Kidney tubule cell (primary cell): ENCODE measurements at regions not wholly inside any gene's neighbourhood (a gene's known extent, or its start where the extent isn't known, plus 50 kb on each side); places are given as distances from the start of the nearest gene placed in this dataset.
A peak's percentile ranks its signal among the peaks of the same experiment; 100 is the strongest.

Source experiments
- DNase-seq: peaks from one replicate; pipeline ENCODE4 v3.0.0-alpha.2; 2018; ENCODE audit warnings: low spot score

- DNase-seq, result no peak
Measured at GRCh38 chr5:112656451-112656850, 81.2 kb upstream of the APC start.

DNA sequence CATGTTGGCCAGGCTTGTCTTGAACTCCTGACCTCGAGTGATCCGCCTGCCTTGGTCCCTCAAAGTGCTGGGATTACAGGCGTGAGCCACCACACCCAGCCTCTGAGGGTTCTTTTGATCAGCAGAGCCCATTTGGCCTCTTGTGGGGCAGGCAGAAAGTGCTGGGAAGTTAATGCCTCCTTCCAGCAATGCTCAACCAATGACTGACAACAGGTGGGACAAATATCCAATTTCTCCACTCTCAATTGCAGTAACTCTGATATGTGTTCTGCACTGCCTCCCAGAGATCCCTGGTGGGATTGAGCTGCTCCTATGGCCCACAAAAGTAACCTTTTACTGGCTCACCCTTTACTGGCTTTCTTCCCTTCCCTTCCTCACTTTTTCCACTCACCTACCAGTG, 79.9 kb upstream of the APC start:
- no peak for DNase-seq

DNA sequence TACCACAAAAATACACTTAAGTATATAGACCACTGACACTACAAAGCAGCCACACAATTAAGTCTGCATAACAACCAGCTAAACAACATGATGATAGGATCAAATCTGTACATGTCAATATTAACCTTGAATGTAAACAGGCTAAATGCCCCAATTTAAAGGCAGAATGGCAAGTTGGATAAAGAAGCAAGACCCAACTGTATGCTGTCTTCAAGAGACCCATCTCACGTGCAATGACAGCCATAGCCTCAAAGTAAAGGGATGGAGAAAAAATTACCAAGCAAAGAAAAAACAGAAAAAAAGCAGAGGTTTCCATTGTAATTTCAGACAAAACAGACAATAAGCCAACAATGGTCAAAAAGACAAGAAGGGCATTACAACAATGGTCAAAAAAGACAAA, 77.3 kb upstream of the APC start:
- DNase-seq, result no peak

- DNase-seq, result no peak
Measured at GRCh38 chr5:112663146-112663545, 74.5 kb upstream of the APC start.

- DNase-seq, result no peak
Measured at GRCh38 chr5:112668016-112668415, 69.7 kb upstream of the APC start.

- DNase-seq, result no peak
Measured at GRCh38 chr5:112668911-112669310, 68.8 kb upstream of the APC start.

GRCh38 chr5:112669328-112669963, 68.2 kb upstream of the APC start:
- no peak for DNase-seq

GRCh38 chr5:112671687-112672086, 66.0 kb upstream of the APC start:
- DNase-seq, result no peak

DNA sequence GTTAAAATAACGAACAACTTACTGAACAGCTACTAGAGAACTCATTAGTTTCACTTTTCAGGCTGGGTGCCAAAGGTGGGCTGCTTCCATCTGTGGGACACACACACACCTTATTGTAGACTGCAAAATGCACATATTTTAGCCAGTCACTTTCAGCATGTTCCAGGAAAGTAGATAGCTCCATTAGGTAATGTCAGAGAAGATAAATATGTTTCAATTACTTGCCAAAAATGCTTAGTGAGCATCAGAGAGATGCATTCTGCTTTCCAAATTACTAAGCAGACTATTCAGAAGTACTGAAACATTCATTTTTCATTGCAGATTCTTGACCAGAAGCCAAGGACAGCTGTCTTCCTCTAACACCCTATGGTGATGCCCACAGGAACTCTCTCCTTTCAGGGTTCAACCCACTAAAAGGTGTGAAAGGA, 56.2 kb upstream of the APC start:
- DNase-seq, result no peak

DNA sequence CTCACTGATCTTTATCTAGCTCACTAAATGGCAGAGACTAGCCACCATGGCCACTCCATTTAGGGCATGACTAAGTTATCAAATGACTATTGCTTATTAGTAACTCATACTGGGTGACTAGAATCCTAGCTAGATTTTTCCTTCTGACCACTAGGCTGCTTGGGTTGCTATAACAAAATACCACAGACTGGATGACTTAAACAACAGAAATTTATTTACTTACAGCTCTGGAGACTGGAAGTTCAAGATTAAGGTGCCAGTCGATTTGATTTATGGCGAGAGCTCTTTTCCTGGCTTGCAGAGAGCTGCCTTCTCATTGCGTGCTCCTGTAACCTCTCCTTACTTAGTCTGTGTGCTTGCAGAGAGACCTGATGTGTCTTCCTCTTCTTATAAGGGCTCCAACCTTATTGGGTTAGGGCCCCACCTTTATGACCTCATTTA, 55.0 kb upstream of the APC start:
- DNase-seq, result peak; percentile 69

- DNase-seq, result no peak
Measured at GRCh38 chr5:112684121-112684520, 53.6 kb upstream of the APC start.

GRCh38 chr5:112684737-112685136, 52.9 kb upstream of the APC start:
- DNase-seq, result peak; percentile 56

GRCh38 chr5:112685386-112685785, 52.3 kb upstream of the APC start:
- no peak for DNase-seq

GRCh38 chr5:112685931-112686330, 51.8 kb upstream of the APC start:
- no peak for DNase-seq

DNA sequence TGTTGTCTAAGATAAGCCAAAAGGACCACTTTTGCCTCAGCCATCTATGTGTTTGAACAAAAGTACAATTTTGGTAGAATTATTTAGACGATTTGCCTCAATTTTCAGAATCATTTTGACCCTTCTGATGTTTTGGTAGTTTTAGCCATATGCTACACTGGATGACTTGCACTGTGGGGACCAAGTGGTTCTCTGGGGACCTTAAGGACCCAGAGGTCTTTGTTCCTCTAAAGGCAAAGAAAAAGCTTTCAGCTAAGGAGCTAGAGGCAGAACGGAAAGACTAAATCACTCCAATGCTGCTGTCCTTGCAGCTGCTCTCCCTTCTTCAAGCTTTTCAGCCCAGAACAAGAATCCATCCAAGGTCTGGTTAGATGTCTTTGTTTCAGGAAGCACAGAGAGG, 51.0 kb upstream of the APC start:
- DNase-seq, result no peak

GRCh38 chr5:112687306-112687705, 50.4 kb upstream of the APC start:
- no peak for DNase-seq
